Endothelial cell of umbilical vein (primary cell): ENCODE measurements at regions not wholly inside any gene's neighbourhood (a gene's known extent, or its start where the extent isn't known, plus 50 kb on each side); places are given as distances from the start of the nearest gene placed in this dataset.

ENCODE experiments used
- BruUV-seq: library from RNA; stranded (reverse); fragments of 400-500 nt; replicated peaks from 2 replicates; lab custom pipeline; 2021; lab: Mats Ljungman, UMichigan
- CTCF ChIA-PET: fragments of 300-600, 350-600 bp; sonication (Branson Sonifier 250); formaldehyde crosslinking; loops from one replicate; lab custom pipeline; 2021; ENCODE audit warnings: antibody characterized with exemption, inconsistent platforms; lab: Charles Lee
- POLR2A ChIA-PET: fragments of 300-600, 350-600 bp; sonication (Branson Sonifier 250); formaldehyde crosslinking; loops from one replicate; lab custom pipeline; 2021; ENCODE audit warnings: antibody characterized with exemption, inconsistent platforms; lab: Charles Lee
- DNase-seq: peaks from one replicate; pipeline ENCODE4 v3.0.0-alpha.2; 2011; ENCODE audit warnings: low read depth, low spot score
- FAIRE-seq: peaks from 2 replicates; lab custom pipeline; 2011; peaks lifted over from hg19 to GRCh38; lab: Jason Lieb, UNC
- H2AFZ ChIP-seq: 2 replicates; pipeline ENCODE4 v1.6.0; 2012; ENCODE audit warnings: low read depth, low read length, control low read depth, inconsistent platforms
- H3K27ac ChIP-seq: 2 replicates; pipeline ENCODE4 v1.5.1; 2011; ENCODE audit warnings: low read depth, mild to moderate bottlenecking, control low read depth, low read length, moderate library complexity; ENCODE audit not compliant: insufficient read depth
- H3K27me3 ChIP-seq, 2 experiments: 2 replicates each; pipeline versions ENCODE4 v1.6.0 to v1.6.1; 2011; ENCODE audit warnings: low read length in 2 of 2, mixed read lengths in 1 of 2; ENCODE audit not compliant: control insufficient read depth in 2 of 2, insufficient read depth in 2 of 2
- H3K36me3 ChIP-seq, 2 experiments: 2 replicates in 1 of 2; 3 replicates in 1 of 2; pipeline ENCODE4 v1.5.1; 2011; ENCODE audit warnings: low read length in 2 of 2, mild to moderate bottlenecking in 1 of 2, moderate library complexity in 1 of 2; ENCODE audit not compliant: control insufficient read depth in 2 of 2, insufficient read depth in 2 of 2; ENCODE audit errors: extremely low read depth in 1 of 2
- H3K4me1 ChIP-seq: 3 replicates; pipeline ENCODE4 v1.5.1; 2011; ENCODE audit warnings: mild to moderate bottlenecking, low read length; ENCODE audit not compliant: control insufficient read depth, insufficient read depth; ENCODE audit errors: extremely low read depth
- H3K4me2 ChIP-seq: 2 replicates; pipeline ENCODE4 v1.6.1; 2011; ENCODE audit warnings: low read length, control low read depth, mixed read lengths; ENCODE audit not compliant: insufficient read depth
- H3K4me3 ChIP-seq, 3 experiments: fragments of 200-600 bp in 1 of 3; sonication (generic), shearing (Covaris generic) in 1 of 3; replicated peaks in 1 of 3; 2 replicates each; pipeline ENCODE4 v1.5.1; 2011 to 2016; ENCODE audit warnings: control low read depth in 3 of 3, low read length in 3 of 3, mild to moderate bottlenecking in 2 of 3, inconsistent platforms in 1 of 3, low read depth in 1 of 3, moderate library complexity in 1 of 3; ENCODE audit not compliant: insufficient read depth in 1 of 3
- H3K79me2 ChIP-seq: 2 replicates; pipeline ENCODE4 v1.6.0; 2012; ENCODE audit warnings: low read length, inconsistent platforms; ENCODE audit not compliant: control insufficient read depth, insufficient read depth
- H3K9ac ChIP-seq: replicated peaks from 2 replicates; pipeline ENCODE3; 2011; ENCODE audit warnings: low read length, control low read depth; ENCODE audit not compliant: insufficient read depth; ENCODE audit errors: extremely low read depth
- H3K9me1 ChIP-seq: replicated peaks from 3 replicates; pipeline ENCODE4 v1.6.0; 2011; ENCODE audit warnings: mild to moderate bottlenecking, low read length; ENCODE audit not compliant: control insufficient read depth, insufficient read depth; ENCODE audit errors: extremely low read depth
- H3K9me3 ChIP-seq: replicated peaks from 2 replicates; pipeline ENCODE4 v1.5.1; 2012; ENCODE audit warnings: low read length, inconsistent platforms; ENCODE audit not compliant: control insufficient read depth, insufficient read depth
- H4K20me1 ChIP-seq: replicated peaks from 2 replicates; pipeline ENCODE3; 2011; ENCODE audit warnings: mild to moderate bottlenecking, low read length; ENCODE audit not compliant: control insufficient read depth, insufficient read depth; ENCODE audit errors: extremely low read depth
- EZH2 ChIP-seq: IDR thresholded peaks from 2 replicates; pipeline ENCODE4 v1.6.1; 2012; ENCODE audit warnings: borderline replicate concordance, low read depth, mild to moderate bottlenecking, moderate library complexity, low read length, inconsistent platforms; ENCODE audit not compliant: severe bottlenecking
- FOS ChIP-seq: IDR thresholded peaks from 2 replicates; pipeline ENCODE4 v1.6.1; 2011; ENCODE audit warnings: mild to moderate bottlenecking, low read length, moderate library complexity, borderline replicate concordance; ENCODE audit not compliant: insufficient read depth
- GATA2 ChIP-seq: IDR thresholded peaks from 2 replicates; pipeline ENCODE4 v1.7.0; 2011; ENCODE audit warnings: low read depth, mild to moderate bottlenecking, moderate library complexity, mixed read lengths, low read length; ENCODE audit not compliant: insufficient read length, insufficient read depth
- JUN ChIP-seq: IDR thresholded peaks from 2 replicates; pipeline ENCODE4 v1.6.1; 2011; ENCODE audit warnings: borderline replicate concordance, low read depth; ENCODE audit not compliant: insufficient read length, insufficient read depth
- MAX ChIP-seq: IDR thresholded peaks from 2 replicates; pipeline ENCODE4 v1.6.1; 2011; ENCODE audit not compliant: insufficient read depth, insufficient read length
- MYC ChIP-seq: IDR thresholded peaks from one replicate; pipeline ENCODE4 v1.6.1; 2011; ENCODE audit warnings: mild to moderate bottlenecking, low read depth, low read length
- POLR2A ChIP-seq: IDR thresholded peaks from 2 replicates; pipeline ENCODE4 v1.6.1; 2012; ENCODE audit warnings: low read depth, mild to moderate bottlenecking, control low read depth, low read length
- POLR2AphosphoS5 ChIP-seq: IDR thresholded peaks from 2 replicates; pipeline ENCODE4 v1.6.1; 2012; ENCODE audit warnings: low read depth, mild to moderate bottlenecking, control low read depth, low read length, moderate library complexity; ENCODE audit not compliant: insufficient read depth
- dilution Hi-C: fragments of 300-500 bp; cut with MboI; formaldehyde crosslinking; loops from one replicate; pipeline ENCODE4 v1.15.0; 2019; ENCODE audit warnings: low sequenced_read_pairs; ENCODE audit not compliant: extremely low pct_ligation_motif_present
- intact Hi-C: fragments of 100-400 bp; cut with micrococcal nuclease; formaldehyde crosslinking; loops from one replicate; pipeline ENCODE4 v1.10.0; 2022
- TF ChIP-seq, protein P1 (sequence below), 2 donors: IDR thresholded peaks; 1 replicate in 1 of 2; 2 replicates in 1 of 2; pipeline ENCODE4 v1.5.1; 2011; ENCODE audit warnings: low read length in 2 of 2, mild to moderate bottlenecking in 2 of 2, moderate library complexity in 2 of 2, control low read depth in 1 of 2, inconsistent platforms in 1 of 2, low read depth in 1 of 2; ENCODE audit not compliant: insufficient read depth in 1 of 2; ENCODE audit errors: extremely low read depth in 1 of 2

DNA sequence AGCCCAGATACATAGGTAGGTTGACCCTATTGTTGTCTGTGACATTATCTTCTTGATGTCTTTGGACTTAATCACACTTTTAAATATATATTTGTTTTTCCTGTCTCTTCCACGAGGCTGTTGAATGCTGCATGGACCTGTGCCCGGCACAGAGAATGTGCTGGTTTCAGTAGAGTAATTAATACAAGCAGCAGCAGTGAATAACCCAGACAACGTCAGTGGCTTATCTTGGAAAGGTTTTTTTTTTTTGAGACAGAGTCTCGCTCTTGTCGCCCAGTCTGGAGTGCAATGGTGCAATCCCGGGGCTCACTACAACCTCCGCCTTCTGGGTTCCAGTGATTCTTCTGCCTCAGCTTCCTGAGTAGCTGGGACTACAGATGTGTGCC lies 108.2 kb downstream of the CDH26 start:
- no TSS peak for BruUV-seq
- H3K79me2 ChIP-seq = no peaks in the 10 kb centered on the region
- POLR2A ChIA-PET = no interaction called here

DNA sequence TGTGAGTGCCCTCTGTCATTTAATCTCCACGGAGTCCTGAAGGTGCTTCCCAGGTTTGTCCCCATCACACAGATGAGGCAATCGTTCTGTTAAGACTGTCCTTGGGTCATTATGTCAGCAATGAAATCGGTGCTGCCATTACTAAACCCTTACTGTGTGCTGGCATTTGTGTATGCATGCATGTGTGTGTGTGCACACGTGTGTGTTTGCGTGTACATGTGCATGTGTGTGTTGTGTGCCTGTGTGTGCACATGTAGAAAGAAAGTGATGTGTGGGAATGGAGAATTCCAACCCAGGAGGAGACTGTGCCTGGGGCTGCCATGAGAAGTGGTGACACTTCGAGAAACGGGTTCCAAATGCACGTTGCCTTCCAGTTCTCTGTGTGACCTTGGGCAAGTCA lies 110.3 kb downstream of the CDH26 start:
- H3K4me1 ChIP-seq = no peaks in the 10 kb centered on the region
- peaks cover 2% of the 10 kb centered on the region for H3K9me3 ChIP-seq
- TF ChIP-seq POLR2A (no peak), MYC (no peak), MAX (no peak), POLR2AphosphoS5 (no peak), FOS (no peak), JUN (no peak), EZH2 (no peak), GATA2 (no peak)
- TF ChIP-seq, protein P1, sequence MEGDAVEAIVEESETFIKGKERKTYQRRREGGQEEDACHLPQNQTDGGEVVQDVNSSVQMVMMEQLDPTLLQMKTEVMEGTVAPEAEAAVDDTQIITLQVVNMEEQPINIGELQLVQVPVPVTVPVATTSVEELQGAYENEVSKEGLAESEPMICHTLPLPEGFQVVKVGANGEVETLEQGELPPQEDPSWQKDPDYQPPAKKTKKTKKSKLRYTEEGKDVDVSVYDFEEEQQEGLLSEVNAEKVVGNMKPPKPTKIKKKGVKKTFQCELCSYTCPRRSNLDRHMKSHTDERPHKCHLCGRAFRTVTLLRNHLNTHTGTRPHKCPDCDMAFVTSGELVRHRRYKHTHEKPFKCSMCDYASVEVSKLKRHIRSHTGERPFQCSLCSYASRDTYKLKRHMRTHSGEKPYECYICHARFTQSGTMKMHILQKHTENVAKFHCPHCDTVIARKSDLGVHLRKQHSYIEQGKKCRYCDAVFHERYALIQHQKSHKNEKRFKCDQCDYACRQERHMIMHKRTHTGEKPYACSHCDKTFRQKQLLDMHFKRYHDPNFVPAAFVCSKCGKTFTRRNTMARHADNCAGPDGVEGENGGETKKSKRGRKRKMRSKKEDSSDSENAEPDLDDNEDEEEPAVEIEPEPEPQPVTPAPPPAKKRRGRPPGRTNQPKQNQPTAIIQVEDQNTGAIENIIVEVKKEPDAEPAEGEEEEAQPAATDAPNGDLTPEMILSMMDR (IDR thresholded peaks at IDR 0.05; ENCODE audit: extremely low read depth in 1 of 2, insufficient read depth in 1 of 2, low read depth in 1 of 2, low read length in 2 of 2) = no peak
- FAIRE-seq = no peak
- H3K36me3 ChIP-seq = no peaks in the 10 kb centered on the region
- dilution Hi-C loops (no loop called here), intact Hi-C loops (no loop called here)
- POLR2A ChIA-PET = no interaction called here
- no peak overlapping the region for H3K4me3 ChIP-seq
- no peaks in the 10 kb centered on the region for H3K9me1 ChIP-seq
- H3K79me2 ChIP-seq = no peaks in the 10 kb centered on the region
- H4K20me1 ChIP-seq = no peaks in the 10 kb centered on the region
- H3K27me3 ChIP-seq = no peaks in the 10 kb centered on the region
- no peak for DNase-seq
- CTCF ChIA-PET = no interaction called here
- H3K4me2 ChIP-seq = no peak overlapping the region
- H3K9ac ChIP-seq = no peak overlapping the region
- no peak overlapping the region for H2AFZ ChIP-seq
- H3K27ac ChIP-seq = no peak overlapping the region
- no TSS peak for BruUV-seq

More for the DNA sequence above, 108.2 kb downstream of the CDH26 start:
- dilution Hi-C loops (no loop called here), intact Hi-C loops (no loop called here)
- Histone ChIP-seq H3K36me3 (no peaks in the 10 kb centered on the region), H3K27ac (no peak overlapping the region), H3K4me2 (no peak overlapping the region), H3K9me1 (no peaks in the 10 kb centered on the region), H3K4me3 (no peak overlapping the region), H3K4me1 (no peaks in the 10 kb centered on the region), H3K9me3 (peaks cover 2% of the 10 kb centered on the region), H3K27me3 (no peaks in the 10 kb centered on the region), H2AFZ (no peak overlapping the region), H3K9ac (no peak overlapping the region), H4K20me1 (no peaks in the 10 kb centered on the region)
- TF ChIP-seq, protein P1 (IDR thresholded peaks at IDR 0.05; ENCODE audit: extremely low read depth in 1 of 2, insufficient read depth in 1 of 2, low read depth in 1 of 2, low read length in 2 of 2) = no peak
- TF ChIP-seq POLR2AphosphoS5 = no peak
- no peak for TF ChIP-seq EZH2
- TF ChIP-seq MAX = no peak
- no peak for TF ChIP-seq JUN
- DNase-seq (no peak), FAIRE-seq (no peak)
- CTCF ChIA-PET = no interaction called here
